ENCODE measurements at regions not wholly inside any gene's neighbourhood (a gene's known extent, or its start where the extent isn't known, plus 50 kb on each side); places are given as distances from the start of the nearest gene placed in this dataset.
"Not testable (repeated sequence)": the region's sequence is repeated elsewhere in the genome, so short reads cannot be mapped to it uniquely, and the experiment has no call there.

- no peak for DNase-seq
These were observed 89.7 kb upstream of the RGS1 start for GRCh38 chr1:192485692-192486436.

GRCh38 chr1:192488058-192488457 lies 87.5 kb upstream of the RGS1 start:
- no peak for DNase-seq

- DNase-seq = no peak
These were observed 86.5 kb upstream of the RGS1 start for GRCh38 chr1:192489047-192489446.

- no peak for DNase-seq
These were observed 85.8 kb upstream of the RGS1 start for GRCh38 chr1:192489748-192490147.

GRCh38 chr1:192491804-192492554 lies 83.6 kb upstream of the RGS1 start:
- no peak for DNase-seq

GRCh38 chr1:192493584-192493983 lies 82.0 kb upstream of the RGS1 start:
- DNase-seq = no peak

GRCh38 chr1:192496369-192497056 lies 79.1 kb upstream of the RGS1 start:
- DNase-seq = no peak

GRCh38 chr1:192497214-192497794 lies 78.3 kb upstream of the RGS1 start:
- no peak for DNase-seq

GRCh38 chr1:192498092-192498491 lies 77.5 kb upstream of the RGS1 start:
- DNase-seq = not testable (repeated sequence)

GRCh38 chr1:192499061-192499581 lies 76.5 kb upstream of the RGS1 start:
- not testable (repeated sequence) for DNase-seq

GRCh38 chr1:192500541-192500940 lies 75.0 kb upstream of the RGS1 start:
- DNase-seq = not testable (repeated sequence)

- peak; percentile 40 for DNase-seq
These were observed 68.8 kb upstream of the RGS1 start for GRCh38 chr1:192506741-192507155.

- no peak for DNase-seq
These were observed 63.0 kb upstream of the RGS1 start for GRCh38 chr1:192512426-192513162.

- DNase-seq = no peak
These were observed 62.4 kb upstream of the RGS1 start for GRCh38 chr1:192513196-192513595.

- DNase-seq = no peak
These were observed 61.9 kb upstream of the RGS1 start for GRCh38 chr1:192513697-192514096.

- peak; percentile 82 for DNase-seq
These were observed 58.7 kb upstream of the RGS1 start for GRCh38 chr1:192516776-192517297.

- DNase-seq = not testable (repeated sequence)
These were observed 57.7 kb upstream of the RGS1 start for GRCh38 chr1:192517716-192518355.

GRCh38 chr1:192518700-192519099 lies 56.9 kb upstream of the RGS1 start:
- DNase-seq = no peak

- DNase-seq = peak; percentile 24
These were observed 53.8 kb upstream of the RGS1 start for GRCh38 chr1:192521734-192522133.

- DNase-seq = no peak
These were observed 52.9 kb upstream of the RGS1 start for GRCh38 chr1:192522673-192523072.

GRCh38 chr1:192524223-192524622 lies 51.4 kb upstream of the RGS1 start:
- no peak for DNase-seq

All from CD4-positive, alpha-beta T cell treated with Interleukin-12 subunit alpha and Interleukin-12 subunit beta, for 1 hour (primary cell).